WI38 (cell line): ENCODE measurements at regions not wholly inside any gene's neighbourhood (a gene's known extent, or its start where the extent isn't known, plus 50 kb on each side); places are given as distances from the start of the nearest gene placed in this dataset.

Source experiments
- H3K4me3 ChIP-seq: 2 replicates; pipeline ENCODE4 v1.5.1; 2011; ENCODE audit warnings: low read depth, mild to moderate bottlenecking, control low read depth, low read length
- CTCF ChIP-seq: IDR thresholded peaks from 2 replicates; pipeline ENCODE4 v1.5.1; 2012; ENCODE audit warnings: low read depth, mild to moderate bottlenecking, control low read depth, low read length

- no peak for TF ChIP-seq CTCF
- H3K4me3 ChIP-seq = no peak overlapping the region
These were observed 57.3 kb upstream of the TANK start for GRCh38 chr2:161102770-161103450.

DNA sequence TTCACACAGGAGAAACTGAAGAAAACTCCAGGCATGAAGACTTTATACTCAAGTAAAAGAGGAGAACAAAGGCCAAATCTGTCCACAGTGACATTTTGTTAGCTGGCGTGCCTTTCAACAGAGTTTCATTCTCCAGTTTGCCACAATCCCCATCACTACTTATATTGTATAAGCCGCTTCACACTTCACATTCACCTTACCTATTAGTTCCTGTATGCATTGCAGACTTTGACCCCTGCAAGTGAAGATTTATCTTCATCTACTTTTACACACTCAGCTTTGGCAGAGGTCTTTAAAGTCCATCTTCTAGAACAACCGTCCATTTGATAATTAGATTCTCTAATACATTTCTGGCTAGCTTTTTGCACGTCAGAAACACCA is 56.8 kb upstream of the TANK start:
- H3K4me3 ChIP-seq = no peak overlapping the region

DNA sequence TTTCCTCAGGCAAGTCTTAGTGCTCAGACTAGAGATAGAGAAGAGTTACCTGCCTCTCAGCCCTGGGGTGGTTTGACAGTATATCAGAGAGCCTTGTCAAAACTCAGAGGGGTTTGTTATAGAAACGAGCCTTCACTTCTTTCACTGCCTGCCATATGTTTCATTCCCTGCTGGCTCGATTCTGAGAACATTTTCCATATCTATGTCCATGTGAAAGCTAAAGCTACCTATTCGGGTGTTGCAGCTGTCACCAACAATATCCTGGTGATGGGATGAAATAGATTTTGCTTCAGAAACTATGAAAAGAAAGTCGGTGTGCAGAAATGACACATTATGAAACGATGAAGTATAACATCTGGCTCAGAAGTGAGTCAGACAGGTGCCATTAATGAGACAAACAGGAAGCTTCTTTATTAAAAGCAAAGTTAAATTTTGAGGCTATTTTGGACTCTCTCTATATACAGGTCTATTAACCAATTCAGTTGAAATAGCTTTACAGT is 56.1 kb upstream of the TANK start:
- TF ChIP-seq CTCF = no peak
- no peak overlapping the region for H3K4me3 ChIP-seq

More for the DNA sequence above, 56.8 kb upstream of the TANK start:
- no peak for TF ChIP-seq CTCF

GRCh38 chr2:161107265-161107664 is 53.0 kb upstream of the TANK start:
- TF ChIP-seq CTCF = no peak
- H3K4me3 ChIP-seq = no peak overlapping the region
